ENCODE measurements at regions not wholly inside any gene's neighbourhood (a gene's known extent, or its start where the extent isn't known, plus 50 kb on each side); places are given as distances from the start of the nearest gene placed in this dataset.
"Not testable (repeated sequence)": the region's sequence is repeated elsewhere in the genome, so short reads cannot be mapped to it uniquely, and the experiment has no call there.

GRCh38 chr10:65765006-65765541, 1160.8 kb upstream of the LRRTM3 start:
- no peak for DNase-seq (ENCODE audit: low read depth in 2 of 2)

GRCh38 chr10:65769828-65770227, 1156.0 kb upstream of the LRRTM3 start:
- peak; percentile 15 to 17 for DNase-seq (ENCODE audit: low read depth in 2 of 2)

GRCh38 chr10:65778753-65779152, 1147.1 kb upstream of the LRRTM3 start:
- no peak for DNase-seq (ENCODE audit: low read depth in 2 of 2)

GRCh38 chr10:65779985-65780384, 1145.9 kb upstream of the LRRTM3 start:
- no peak for DNase-seq (ENCODE audit: low read depth in 2 of 2)

DNA sequence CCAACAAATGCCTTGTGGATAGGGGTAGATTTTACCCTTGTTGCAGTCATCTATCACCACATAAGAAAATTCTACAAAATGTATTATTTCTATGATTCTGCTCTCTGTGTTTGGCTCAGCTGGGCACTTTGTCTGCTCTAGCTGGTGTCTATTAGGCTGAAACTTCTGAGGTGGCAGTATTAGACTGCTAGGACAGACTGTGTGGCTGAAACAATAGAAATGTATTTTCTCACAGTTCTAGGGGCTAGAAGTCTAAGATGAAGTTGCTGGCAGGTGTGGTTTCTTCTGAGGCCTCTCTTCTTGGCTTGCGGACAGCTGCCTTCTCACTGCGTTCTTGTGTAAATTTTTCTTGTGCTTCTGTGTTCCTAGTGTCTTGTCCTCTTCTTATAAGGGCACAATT, 1139.6 kb upstream of the LRRTM3 start:
- no peak for DNase-seq (ENCODE audit: low read depth in 2 of 2)

- DNase-seq (ENCODE audit: low read depth in 2 of 2), result no peak
Measured at GRCh38 chr10:65787571-65787970, 1138.3 kb upstream of the LRRTM3 start.

DNA sequence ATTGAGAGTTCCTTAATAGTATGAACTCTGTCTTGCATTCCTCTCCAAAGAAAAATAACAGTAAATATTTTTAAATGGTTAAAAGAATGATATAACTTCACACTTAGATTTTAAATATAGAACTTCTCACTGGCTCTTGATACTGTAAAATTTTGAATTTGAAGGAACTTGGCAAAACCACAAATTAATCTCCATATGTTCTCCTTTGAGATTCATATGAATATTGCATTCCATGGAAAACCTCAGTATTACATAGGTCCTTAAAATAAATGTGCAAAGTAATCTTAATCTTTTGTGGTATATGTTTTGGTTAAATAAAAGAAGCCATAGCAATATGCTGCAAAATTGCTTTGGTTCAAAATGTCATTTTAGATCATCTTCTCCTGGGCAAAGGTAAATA, 1137.6 kb upstream of the LRRTM3 start:
- no peak for DNase-seq (ENCODE audit: low read depth in 2 of 2)

DNA sequence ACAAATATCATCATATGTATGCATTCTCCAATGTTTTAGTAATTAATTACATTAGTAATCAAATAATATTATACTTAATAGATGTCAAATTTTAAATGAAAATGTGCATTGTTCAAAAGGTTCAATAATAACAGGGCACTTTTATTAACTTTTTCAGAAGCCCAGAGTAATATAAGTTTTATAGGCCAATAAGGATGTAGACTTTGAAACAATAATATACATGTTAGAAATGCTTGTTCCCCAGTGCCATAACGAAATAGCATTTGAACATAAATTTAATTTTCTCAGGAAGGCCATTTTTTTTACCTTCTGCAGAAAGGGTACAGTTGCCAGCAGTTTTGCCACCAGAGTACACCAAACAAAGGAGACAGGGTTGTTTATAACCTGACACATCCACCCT, 1133.9 kb upstream of the LRRTM3 start:
- DNase-seq (ENCODE audit: low read depth in 2 of 2), result no peak

DNA sequence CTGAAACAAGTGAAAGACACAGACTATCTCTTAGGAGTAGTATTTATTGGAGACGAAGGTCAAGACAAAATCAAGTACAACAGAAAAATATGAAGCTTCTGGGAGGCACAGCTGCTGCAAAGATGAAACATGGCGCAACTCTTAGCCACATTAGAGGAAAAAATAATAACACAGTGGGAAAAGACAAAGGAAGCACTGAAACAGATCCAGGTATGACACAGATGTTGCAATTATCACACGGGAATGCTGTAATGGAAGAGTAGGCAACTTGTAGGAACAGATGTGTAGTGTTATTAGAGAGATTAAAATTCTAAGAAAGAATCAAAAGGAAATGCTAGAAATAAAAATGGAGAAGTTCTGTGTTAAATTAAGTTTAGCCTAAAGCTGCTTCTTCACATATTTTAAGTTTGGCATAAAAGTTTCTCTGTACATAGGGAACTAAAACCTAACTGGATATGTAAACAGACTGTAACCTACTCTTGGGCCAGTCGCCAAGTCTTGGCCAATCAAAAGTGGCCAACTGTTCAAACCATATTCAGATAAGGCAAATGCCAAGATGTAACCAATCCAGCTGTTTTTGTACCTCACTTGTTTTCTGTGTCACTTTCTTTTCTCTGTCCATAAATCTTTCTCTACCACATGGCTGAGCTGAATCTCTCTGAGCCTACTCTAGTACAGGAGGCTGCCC, 1132.0 kb upstream of the LRRTM3 start:
- DNase-seq (ENCODE audit: low read depth in 2 of 2), result no peak

- not testable (repeated sequence) for DNase-seq (ENCODE audit: low read depth in 2 of 2)
Measured at GRCh38 chr10:65794861-65795260, 1131.0 kb upstream of the LRRTM3 start.

GRCh38 chr10:65796472-65796871, 1129.4 kb upstream of the LRRTM3 start:
- DNase-seq (ENCODE audit: low read depth in 2 of 2), result no peak

DNA sequence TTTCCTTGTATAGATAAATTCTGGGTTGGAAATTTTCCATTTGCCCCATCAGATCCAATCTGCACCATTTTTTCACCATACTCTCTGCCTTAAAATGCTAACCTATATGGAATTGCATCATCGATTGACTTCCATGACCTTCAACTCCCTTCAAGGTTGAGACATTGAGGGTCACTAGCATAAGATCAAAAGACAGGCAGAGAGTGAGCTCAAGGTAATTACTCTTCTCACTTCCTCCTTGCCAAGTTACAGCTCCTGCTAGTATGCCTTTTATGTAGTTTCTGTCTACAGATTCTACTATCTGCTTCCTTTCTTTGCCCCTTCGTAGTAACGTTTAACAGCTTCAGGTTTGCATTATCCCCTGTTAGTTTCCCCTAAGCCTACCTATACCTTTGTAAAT, 1127.7 kb upstream of the LRRTM3 start:
- DNase-seq (ENCODE audit: low read depth in 2 of 2), result no peak

DNA sequence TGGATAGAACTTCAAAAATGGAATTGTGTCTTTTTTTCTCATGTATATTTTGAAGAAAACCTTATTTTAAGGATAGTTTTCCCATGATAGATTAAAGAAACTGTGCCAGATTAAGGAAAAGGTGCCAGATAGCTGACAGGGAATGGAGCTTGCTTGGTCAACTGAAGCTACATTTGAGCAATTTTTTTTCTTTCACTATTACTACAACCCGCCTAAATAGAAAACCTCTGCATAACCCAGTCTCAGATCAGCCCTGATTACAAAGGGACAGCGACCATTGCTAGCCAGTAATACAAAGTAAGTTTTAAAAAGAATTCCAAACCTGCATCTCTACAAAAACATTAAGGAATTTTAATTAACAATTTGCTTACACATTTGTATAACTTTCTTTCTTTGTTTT, 1123.4 kb upstream of the LRRTM3 start:
- DNase-seq (ENCODE audit: low read depth in 2 of 2), result no peak

- DNase-seq (ENCODE audit: low read depth in 2 of 2), result no peak
Measured at GRCh38 chr10:65805511-65805910, 1120.3 kb upstream of the LRRTM3 start.

DNA sequence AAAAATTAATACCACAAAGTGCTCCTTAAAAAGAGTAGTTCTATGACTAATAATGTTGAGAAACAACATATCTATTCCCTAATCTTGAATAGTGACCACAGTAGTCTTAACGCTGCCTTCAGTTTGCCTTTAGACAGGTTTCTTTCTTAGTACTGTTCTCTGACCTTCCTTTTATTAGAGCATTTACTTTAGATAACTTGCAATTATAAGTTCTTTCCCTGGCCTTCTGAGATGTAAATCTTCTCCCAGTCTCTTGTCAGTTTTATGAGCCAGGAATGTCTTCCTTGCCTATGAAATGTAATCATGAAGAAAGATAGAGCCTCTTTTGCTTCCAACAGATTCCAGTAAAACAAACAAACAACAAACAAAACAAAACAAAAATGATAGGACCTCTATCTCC, 1119.8 kb upstream of the LRRTM3 start:
- no peak for DNase-seq (ENCODE audit: low read depth in 2 of 2)

DNA sequence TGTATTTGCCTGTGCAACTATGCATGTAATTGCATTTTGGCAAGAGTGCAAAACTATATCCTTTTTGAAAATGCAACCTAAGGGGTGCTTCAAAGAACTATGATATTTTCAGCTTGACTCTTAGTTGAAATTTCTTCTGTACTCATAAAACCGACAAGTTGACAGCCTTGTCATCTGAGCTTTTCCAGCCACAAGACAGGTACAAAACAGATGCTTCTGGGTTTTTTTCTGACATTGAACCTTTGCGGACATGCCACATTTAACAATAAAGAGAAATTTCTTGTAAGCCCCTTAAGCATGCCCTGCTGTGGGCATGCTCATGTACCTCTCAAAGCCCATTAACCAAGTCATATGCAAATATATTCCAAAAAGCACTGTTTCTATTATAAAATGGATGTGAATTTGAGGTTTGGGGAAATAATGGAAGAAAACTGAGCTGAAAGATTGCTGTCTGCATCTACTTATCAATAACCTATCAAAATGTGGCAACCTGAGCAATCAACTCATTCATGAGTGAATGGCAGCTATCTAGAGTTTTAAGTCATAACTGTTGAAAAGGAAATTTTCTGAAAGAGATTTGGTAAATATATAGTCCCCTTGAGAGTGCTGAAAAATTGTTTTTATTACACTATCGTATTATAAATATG, 1117.0 kb upstream of the LRRTM3 start:
- no peak for DNase-seq (ENCODE audit: low read depth in 2 of 2)

- no peak for DNase-seq (ENCODE audit: low read depth in 2 of 2)
Measured at GRCh38 chr10:65811931-65812525, 1113.8 kb upstream of the LRRTM3 start.

DNA sequence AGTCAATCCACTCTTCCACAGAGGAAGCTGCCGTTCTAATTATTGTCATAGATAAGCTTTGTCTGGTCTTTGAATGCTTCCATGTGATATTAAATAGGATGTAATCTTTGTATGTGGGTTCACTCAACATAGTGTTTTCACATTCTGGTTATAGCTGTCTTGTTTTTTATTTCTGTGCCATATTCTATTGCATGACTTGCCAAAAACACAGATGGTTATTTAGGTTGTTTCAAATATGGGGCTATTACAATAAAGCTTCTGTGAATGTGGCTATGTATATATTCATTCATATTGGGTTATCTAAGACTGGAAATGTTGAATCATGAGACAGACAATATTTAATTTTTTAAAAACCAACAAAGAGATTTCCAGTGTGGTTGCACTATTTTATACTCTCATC, 1109.3 kb upstream of the LRRTM3 start:
- DNase-seq (ENCODE audit: low read depth in 2 of 2), result no peak

DNA sequence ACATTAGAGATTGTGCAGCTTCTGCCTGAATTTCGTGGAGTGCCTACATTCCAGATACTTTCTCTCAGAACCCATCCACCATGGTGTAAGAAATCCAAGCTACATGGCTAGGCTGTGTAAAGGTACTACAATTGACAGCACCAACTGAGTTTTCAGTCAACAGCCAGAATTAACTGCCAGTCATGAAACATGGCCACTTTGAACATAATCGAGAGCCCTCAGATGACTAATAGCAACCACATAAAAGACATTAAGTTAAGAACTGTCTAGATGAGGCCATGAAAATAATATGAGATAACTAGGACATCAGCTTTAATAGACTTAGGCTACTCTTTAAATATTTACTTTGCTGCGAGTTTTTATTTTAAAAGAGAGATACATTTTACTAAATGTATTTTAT, 1106.8 kb upstream of the LRRTM3 start:
- no peak for DNase-seq (ENCODE audit: low read depth in 2 of 2)

DNA sequence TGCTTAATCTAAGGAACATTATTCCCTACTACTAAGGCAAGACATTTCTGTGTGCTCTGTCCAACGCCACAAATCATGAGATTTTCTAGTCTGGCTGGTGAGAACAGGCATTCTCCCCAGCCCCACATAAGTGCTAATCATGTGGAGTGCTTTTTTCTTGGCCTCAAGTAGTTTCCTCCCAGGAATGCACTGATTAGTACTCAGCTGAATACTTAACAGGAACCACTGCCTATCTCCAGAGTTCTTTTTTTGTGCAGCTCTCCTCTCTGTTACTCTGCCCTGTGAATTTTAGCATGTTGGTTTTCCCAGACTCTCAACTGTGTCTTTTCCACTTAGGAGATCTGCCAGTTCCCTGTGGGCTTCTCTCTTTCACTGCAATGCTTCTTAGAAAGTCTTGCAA, 1098.5 kb upstream of the LRRTM3 start:
- DNase-seq (ENCODE audit: low read depth in 2 of 2), result no peak

- DNase-seq (ENCODE audit: low read depth in 2 of 2), result no peak
Measured at GRCh38 chr10:65838811-65839210, 1087.0 kb upstream of the LRRTM3 start.

DNA sequence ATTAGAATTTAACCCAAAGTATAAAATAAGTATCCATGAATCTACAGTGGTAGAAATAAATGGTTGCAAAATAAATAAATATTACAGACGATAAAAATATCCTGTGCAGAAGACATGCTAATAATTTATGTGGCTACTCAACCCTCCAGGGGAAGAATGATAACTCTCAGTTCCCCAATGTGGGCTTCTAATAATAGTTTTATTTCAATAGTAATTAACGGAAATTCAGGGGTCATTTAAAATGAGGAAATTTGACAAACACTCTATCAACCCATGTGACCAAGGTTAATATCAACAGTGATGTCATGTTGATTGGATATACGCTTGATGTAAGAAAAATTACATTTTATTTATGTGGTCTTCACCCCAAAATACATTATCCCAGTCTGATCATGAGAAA, 1082.6 kb upstream of the LRRTM3 start:
- DNase-seq (ENCODE audit: low read depth in 2 of 2), result no peak

DNA sequence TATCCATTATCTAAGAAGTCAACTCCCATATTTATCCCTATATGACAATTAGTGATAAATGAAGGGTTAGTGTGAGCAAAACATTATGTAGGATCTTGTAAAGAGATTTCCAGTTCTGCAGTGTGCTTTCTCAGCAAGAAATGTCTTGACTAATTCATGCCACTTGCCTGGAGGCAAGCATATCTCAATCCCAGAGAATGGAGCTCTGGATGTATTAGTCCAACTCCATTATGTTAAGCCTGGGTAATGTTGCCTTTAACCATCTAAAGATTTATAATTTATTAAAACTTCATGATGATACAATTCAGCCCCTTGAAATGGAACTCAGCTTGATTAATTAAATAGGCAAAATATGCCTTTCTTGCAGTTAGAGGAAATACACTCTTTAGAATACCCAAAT, 1079.9 kb upstream of the LRRTM3 start:
- no peak for DNase-seq (ENCODE audit: low read depth in 2 of 2)
